A673 (cell line): ENCODE measurements at regions not wholly inside any gene's neighbourhood (a gene's known extent, or its start where the extent isn't known, plus 50 kb on each side); places are given as distances from the start of the nearest gene placed in this dataset.

Source experiments
- BruUV-seq: library from RNA; stranded (reverse); fragments of 400-500 nt; replicated peaks from 2 replicates; lab custom pipeline; 2021; lab: Mats Ljungman, UMichigan
- CTCF ChIA-PET: fragments of 300-600 bp; sonication (Branson Sonifier 250); formaldehyde crosslinking; loops from one replicate; lab custom pipeline; 2022; ENCODE audit warnings: antibody characterized with exemption; lab: Charles Lee
- POLR2A ChIA-PET: fragments of 300-600 bp; sonication (Branson Sonifier 250); formaldehyde crosslinking; loops from one replicate; lab custom pipeline; 2022; ENCODE audit warnings: antibody characterized with exemption; ENCODE audit not compliant: low non-redundant PET; lab: Charles Lee
- DNase-seq: peaks from one replicate; pipeline ENCODE4 v3.0.0-alpha.2; 2015; ENCODE audit warnings: low spot score
- H3K27ac ChIP-seq: fragments of 200-600 bp; sonication (generic); 2 replicates; pipeline ENCODE4 v1.5.1; 2016; ENCODE audit warnings: mixed run types, low read depth, mild to moderate bottlenecking, mixed read lengths, antibody characterized with exemption, low read length; ENCODE audit not compliant: poor library complexity, severe bottlenecking
- H3K27me3 ChIP-seq: fragments of 200-600 bp; sonication (generic); replicated peaks from 2 replicates; pipeline ENCODE4 v1.6.1; 2017; ENCODE audit warnings: mixed run types, low read depth, mild to moderate bottlenecking, mixed read lengths, antibody characterized with exemption, low read length; ENCODE audit not compliant: insufficient read depth, poor library complexity
- H3K36me3 ChIP-seq: fragments of 200-600 bp; sonication (generic); 2 replicates; pipeline ENCODE4 v1.6.1; 2016; ENCODE audit warnings: mixed run types, mild to moderate bottlenecking, mixed read lengths, antibody characterized with exemption, low read length; ENCODE audit not compliant: insufficient read depth, poor library complexity, severe bottlenecking
- H3K4me1 ChIP-seq: fragments of 200-600 bp; sonication (generic); 2 replicates; pipeline ENCODE4 v1.6.1; 2017; ENCODE audit warnings: mixed run types, mild to moderate bottlenecking, mixed read lengths, antibody characterized with exemption, low read length; ENCODE audit not compliant: insufficient read depth, poor library complexity, severe bottlenecking
- H3K4me3 ChIP-seq: fragments of 200-600 bp; sonication (generic); 2 replicates; pipeline ENCODE4 v1.5.1; 2016; ENCODE audit warnings: low read depth, mixed run types, mild to moderate bottlenecking, mixed read lengths, low read length; ENCODE audit not compliant: poor library complexity, severe bottlenecking
- H3K9me3 ChIP-seq: fragments of 200-600 bp; sonication (generic); 2 replicates; pipeline ENCODE4 v1.6.1; 2016; ENCODE audit warnings: mixed run types, low read depth, mild to moderate bottlenecking, mixed read lengths, antibody characterized with exemption, low read length; ENCODE audit not compliant: poor library complexity, severe bottlenecking
- EZH2 ChIP-seq: fragments of 200-600 bp; sonication (generic); IDR thresholded peaks from 2 replicates; pipeline ENCODE4 v1.6.1; 2017; ENCODE audit warnings: borderline replicate concordance, low read depth, mild to moderate bottlenecking, mixed read lengths, antibody characterized with exemption, low read length; ENCODE audit not compliant: poor library complexity, severe bottlenecking
- intact Hi-C: fragments of 100-400 bp; cut with micrococcal nuclease; formaldehyde crosslinking; loops from one replicate; pipeline ENCODE4 v1.10.0; 2022; ENCODE audit not compliant: unreplicated experiment
- TF ChIP-seq, protein P1 (sequence below): fragments of 300-800, 200-600 bp; sonication (generic); conservative IDR thresholded peaks from 2 replicates; pipeline ENCODE4 v1.5.1; 2017; ENCODE audit warnings: low read depth, mild to moderate bottlenecking, antibody characterized with exemption, low read length, moderate library complexity, mixed read lengths

DNA sequence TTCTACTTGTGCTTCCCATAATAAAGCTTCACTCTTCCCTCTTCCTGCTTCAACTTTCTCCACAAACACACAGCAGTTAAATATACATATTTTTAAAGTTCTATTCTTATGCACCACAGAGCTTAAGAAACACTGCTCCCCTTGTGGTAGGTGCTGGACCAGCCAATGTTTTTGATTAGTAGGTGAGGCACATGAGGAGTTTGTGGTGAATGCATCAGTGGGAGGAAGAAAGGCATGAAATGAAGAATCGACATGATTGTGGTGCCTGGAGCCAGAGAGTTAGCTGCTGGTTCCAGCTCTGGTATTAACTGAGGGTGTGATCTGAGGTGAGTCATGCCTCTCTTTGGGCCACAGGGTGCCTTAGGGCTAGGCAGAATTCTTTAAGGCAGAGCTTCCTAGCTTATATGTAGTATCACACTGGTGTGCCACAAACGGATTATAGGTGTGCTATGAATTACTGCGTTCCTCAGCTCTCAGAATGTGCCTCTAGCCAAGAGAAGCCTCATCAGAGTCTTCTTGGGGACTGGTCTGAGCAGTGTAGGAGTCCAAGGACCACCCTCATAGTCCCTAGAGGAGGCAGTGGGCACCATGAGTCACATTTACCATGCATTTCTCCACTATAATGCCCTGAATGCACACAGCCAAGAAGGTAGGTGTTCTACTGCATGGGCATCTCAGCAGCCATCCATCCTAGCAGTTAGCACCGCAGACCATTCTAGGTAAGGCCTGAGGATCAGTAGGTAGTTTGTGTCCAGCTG lies 97.4 kb upstream of the SGIP1 start:
- H3K4me3 ChIP-seq: no peak overlapping the region
- H3K27ac ChIP-seq: no peak overlapping the region
- intact Hi-C loops: no loop called here
- ChIA-PET POLR2A (interaction anchor here (0.6 kb wide), 1 partner anchor 206 kb away, joined by 8 read pairs; no protein-coding TSS in a partner anchor), CTCF (interaction anchor here (1.2 kb wide), 1 partner anchor 67 kb away, joined by 3 read pairs; no protein-coding TSS in a partner anchor)
- no peaks in the 10 kb centered on the region for H3K36me3 ChIP-seq
- peaks cover 2% of the 10 kb centered on the region for H3K9me3 ChIP-seq
- no TSS peak for BruUV-seq
- no peaks in the 10 kb centered on the region for H3K27me3 ChIP-seq
- H3K4me1 ChIP-seq: peaks cover 6% of the 10 kb centered on the region
- DNase-seq: peak; percentile 46
- TF ChIP-seq, protein P1, sequence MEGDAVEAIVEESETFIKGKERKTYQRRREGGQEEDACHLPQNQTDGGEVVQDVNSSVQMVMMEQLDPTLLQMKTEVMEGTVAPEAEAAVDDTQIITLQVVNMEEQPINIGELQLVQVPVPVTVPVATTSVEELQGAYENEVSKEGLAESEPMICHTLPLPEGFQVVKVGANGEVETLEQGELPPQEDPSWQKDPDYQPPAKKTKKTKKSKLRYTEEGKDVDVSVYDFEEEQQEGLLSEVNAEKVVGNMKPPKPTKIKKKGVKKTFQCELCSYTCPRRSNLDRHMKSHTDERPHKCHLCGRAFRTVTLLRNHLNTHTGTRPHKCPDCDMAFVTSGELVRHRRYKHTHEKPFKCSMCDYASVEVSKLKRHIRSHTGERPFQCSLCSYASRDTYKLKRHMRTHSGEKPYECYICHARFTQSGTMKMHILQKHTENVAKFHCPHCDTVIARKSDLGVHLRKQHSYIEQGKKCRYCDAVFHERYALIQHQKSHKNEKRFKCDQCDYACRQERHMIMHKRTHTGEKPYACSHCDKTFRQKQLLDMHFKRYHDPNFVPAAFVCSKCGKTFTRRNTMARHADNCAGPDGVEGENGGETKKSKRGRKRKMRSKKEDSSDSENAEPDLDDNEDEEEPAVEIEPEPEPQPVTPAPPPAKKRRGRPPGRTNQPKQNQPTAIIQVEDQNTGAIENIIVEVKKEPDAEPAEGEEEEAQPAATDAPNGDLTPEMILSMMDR: peak; percentile 57
- TF ChIP-seq EZH2: no peak

DNA sequence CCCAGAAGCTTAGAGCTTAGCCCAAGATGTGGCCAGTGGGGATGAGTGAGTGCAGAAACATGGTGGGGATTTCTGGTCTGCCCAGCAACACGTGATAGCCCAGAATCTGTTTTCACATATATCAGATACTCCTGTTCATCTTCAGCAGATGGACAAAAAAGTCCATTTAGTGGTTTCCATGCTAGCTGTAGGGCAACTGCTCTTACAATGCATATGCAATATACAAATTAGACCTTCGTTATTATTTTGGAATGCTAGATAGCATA lies 96.9 kb upstream of the SGIP1 start:
- H3K27ac ChIP-seq: no peak overlapping the region
- H3K4me3 ChIP-seq: no peak overlapping the region
- H3K9me3 ChIP-seq: no peaks in the 10 kb centered on the region
- intact Hi-C loops: no loop called here
- H3K36me3 ChIP-seq: no peaks in the 10 kb centered on the region
- DNase-seq: no peak
- BruUV-seq: no TSS peak
- ChIA-PET POLR2A (no interaction called here), CTCF (interaction anchor here (1.2 kb wide), 1 partner anchor 67 kb away, joined by 3 read pairs; no protein-coding TSS in a partner anchor)
- TF ChIP-seq EZH2: no peak
- TF ChIP-seq, protein P1: no peak
- peaks cover 6% of the 10 kb centered on the region for H3K4me1 ChIP-seq
- no peaks in the 10 kb centered on the region for H3K27me3 ChIP-seq

DNA sequence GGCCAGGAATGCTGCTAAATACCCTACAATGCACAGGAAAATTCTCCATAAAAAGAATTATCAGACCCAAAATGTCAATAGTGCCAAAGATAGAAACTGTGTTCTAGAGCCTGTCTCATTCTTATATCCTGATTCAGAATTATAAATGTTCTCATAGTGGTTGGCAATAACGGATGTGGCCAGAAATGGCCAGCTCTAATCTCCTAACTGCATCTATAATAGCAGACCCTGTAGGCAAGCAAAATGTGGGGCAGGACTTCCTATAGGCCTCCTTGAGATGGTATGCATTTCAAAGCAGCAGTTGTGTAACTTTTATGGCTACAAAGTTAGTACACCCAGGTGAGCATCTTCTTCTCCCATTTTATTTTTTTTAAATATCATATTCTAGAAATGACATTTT lies 95.9 kb upstream of the SGIP1 start:
- no peak for DNase-seq
- H3K4me3 ChIP-seq: no peak overlapping the region
- no peaks in the 10 kb centered on the region for H3K36me3 ChIP-seq
- no peaks in the 10 kb centered on the region for H3K27me3 ChIP-seq
- TF ChIP-seq EZH2: no peak
- TF ChIP-seq, protein P1: no peak
- H3K4me1 ChIP-seq: peaks cover 6% of the 10 kb centered on the region
- POLR2A ChIA-PET: no interaction called here
- H3K9me3 ChIP-seq: no peaks in the 10 kb centered on the region
- CTCF ChIA-PET: no interaction called here
- BruUV-seq: no TSS peak
- intact Hi-C loops: no loop called here
- H3K27ac ChIP-seq: no peak overlapping the region
